ENCODE measurements at regions not wholly inside any gene's neighbourhood (a gene's known extent, or its start where the extent isn't known, plus 50 kb on each side); places are given as distances from the start of the nearest gene placed in this dataset.
"Not testable (repeated sequence)": the region's sequence is repeated elsewhere in the genome, so short reads cannot be mapped to it uniquely, and the experiment has no call there.

DNA sequence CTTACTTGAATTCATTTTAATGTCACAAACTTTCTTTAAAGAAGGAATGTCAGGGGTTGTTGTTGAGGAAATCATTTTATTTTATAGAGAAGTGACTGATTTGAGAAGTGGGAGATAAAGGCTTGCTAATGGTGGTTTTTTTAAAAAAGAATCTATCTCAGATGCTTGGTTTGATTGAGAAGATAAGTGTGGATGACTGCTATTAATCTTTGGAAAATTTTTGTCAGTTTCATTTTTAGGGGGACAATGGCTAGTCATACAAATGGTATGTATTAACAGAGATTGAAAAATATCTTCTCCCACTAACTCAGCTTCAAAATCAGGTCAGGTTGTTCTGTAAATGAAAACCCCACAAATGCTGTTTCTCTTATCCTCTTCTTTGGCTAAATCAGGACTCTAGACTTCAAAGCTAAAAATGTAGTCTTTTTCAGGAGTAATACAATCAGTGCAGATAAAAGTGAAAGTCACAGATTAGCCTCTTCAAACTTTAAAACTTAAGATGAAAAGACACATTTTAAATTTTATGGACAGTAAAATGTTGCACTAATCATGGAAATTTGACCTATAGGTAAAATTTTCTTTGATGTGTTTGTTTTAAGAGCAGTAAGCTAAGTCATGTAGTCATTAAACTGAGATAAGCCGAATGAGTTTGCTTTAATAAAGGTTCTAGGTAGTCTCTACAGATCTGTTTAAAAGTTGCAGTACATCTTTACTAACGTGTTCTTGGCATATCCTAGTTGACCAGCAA, 674.2 kb upstream of the VRK2 start:
- no peak for DNase-seq

DNA sequence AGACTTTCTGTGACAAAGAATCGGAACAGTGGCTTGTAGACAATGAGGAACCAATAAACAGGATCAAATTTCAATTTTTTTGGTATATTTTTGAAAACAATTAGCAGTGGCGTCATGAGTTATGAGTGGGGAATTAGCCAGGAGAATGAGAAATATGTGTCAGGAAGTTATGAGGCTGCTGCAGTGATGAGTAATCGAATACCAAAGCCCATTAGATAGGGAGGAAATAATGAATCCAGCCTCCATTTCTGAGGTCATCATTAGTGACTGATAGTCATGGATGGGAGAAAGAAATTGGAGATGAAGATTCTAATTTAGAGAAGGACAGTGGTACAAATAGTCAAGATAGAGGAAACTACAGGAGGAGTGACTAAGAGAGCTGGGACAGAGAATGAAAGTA, 673.1 kb upstream of the VRK2 start:
- no peak for DNase-seq

DNA sequence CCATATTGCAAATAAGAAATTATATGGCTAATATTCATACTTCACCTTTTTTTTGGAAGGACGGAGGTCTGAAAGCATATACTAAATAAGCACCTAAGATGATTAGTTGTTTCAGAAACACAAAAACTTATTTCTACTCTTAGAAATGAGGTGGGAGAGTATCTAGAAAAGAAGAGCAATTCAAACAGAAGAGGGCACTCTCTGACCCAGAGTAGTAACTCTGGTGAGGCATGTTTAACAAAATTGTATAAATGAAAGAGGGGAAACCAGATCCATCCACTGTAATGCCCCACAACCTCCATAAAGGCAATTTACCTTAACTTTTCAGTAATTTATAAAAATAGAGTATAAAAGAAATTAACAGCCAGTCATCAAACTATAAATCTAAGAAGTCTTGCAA, 669.6 kb upstream of the VRK2 start:
- DNase-seq = no peak

DNA sequence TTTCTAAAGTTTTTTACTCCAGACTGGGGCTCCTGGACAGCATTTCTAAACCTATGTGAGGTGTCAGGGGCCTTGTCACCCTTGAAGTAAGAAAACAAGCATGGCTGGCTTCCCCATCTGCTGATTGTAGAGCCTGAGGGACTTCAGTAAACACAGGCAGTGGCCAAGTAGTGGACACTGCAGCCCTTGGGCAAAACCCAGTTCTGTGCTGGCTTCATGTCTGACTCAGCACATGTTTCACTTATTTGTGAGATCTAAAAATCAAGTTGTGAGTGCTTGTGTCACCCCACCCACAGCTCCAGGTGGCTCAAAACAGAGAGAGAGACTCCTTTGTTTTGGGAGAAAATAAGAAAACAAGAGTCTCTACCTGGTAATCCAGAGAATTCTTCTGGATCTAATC, 660.3 kb upstream of the VRK2 start:
- no peak for DNase-seq

DNA sequence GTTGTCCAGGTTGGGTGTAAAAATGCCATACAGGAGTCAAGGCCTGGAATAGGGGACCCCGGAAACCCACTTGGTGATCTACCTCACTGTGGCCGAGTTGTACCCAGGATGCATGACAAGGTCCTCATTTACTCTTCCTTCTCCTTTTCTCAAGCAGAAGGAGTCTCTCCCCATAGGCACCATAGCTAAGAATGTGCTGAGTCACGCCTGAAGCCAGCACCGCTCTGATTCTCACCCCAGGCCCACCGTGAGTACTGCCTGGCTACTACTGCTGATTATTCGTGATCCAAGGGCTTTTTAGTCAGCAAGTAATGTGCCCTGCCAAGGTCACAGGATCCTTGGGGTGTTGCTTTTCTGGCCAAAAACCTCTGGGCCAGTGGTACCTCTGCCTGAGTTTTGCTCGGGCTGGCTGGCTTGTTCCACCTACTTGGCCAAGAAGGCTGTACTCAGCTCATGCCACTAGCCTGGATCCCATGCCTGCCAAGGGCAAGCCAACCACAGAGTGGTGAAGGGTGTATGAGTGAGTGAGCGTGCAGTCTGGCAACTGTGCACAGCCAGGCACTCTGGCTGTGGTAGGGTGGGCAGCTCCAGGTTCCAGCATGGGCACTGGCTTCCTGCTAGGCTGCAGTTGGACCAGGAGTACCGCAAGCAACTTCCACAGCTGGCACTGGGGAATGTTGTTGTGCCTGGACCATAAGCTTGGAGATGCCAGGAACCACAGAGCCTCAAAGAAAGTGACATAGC, 650.1 kb upstream of the VRK2 start:
- DNase-seq = no peak

DNA sequence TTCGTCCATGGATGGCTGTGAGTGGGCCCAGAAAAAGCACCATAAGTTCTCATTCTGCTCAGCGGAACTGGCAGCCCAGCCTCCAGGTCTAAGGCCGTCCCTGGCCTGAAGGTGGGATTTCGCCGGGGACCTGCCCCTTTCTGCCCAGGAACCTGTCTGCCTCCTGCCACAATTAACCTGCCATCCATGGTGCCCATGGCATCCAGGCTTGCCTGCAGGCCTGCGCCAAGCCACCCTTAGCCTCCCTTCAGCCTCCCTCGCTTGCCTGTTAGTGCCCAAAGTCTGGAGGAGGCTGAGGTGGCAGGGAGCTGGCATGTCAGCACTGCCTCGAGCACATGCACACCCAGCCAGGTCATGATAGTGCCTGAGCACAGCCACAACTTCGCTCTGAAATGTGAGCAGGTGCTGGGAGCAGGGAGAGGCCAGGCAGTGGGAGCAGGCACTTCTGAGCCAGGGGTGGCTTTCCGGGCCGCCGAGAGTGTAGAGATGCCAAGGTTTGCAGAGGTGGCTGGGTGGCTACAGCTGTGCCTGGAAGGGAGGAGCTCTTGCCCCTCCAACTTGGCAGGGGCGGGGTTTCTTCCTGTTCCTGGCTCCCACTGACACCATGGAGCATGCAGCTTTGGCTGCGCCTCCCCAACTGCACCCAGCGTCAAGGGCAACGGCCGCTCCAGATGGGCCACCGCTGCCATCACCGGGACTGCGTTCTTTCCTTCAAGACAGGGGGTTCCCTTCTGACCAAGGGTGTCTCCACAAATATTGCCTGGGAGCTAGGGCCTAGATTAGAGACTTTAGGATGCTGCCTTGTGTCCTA, 648.9 kb upstream of the VRK2 start:
- no peak for DNase-seq

DNA sequence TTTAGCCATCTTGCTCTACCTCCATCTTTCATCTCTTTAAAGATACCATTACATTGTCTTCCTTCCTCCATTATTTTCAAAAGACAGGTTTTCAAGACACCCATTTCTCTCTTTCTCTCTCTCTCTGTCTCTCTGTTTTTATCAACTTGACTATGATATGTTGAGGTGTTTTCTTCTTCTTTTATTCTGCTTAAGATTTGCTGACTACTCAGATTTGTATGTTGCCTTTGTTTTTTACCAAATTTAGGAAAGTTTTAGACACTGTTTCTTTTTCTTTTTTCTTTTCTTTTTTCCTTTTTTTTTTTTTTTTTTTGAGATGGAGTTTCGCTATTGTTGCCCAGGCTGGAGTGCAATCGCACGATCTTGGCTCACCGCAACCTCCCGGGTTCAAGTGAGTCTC, 647.5 kb upstream of the VRK2 start:
- DNase-seq = no peak

DNA sequence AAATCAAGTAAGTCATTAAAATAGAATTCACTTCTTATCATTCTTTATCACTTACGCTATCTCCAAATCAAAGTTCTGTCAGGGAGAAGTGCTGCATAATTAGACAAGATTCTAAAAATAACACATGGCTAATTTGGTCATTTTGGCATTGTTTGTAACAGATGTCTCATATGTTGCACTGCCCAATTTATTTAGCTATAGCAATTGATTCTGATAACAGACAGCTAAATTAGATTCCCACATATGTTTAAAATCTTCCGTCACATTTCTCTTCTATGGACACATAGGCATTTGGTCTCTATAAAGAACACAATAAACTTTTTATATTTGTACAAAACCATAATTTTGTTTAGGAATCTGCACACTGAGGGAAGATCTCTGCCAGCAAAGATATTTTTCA, 644.5 kb upstream of the VRK2 start:
- no peak for DNase-seq

DNA sequence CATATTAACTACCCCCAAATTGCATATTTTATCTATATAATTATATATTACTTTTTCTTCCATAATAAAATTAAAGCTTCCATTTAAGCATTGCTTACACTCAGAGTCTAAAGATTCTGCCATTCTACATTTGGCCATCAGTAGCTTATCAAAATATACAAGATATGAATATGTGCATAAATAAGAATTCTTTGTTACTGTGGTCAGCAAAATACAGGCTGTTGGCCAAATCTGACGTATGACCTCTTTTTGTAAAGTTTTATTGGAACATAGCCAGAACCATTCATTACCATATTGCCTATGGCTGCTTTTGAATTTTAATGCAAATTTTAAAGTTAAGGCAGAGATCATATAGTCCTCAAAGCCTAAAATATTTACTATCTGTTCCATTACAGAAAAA, 643.9 kb upstream of the VRK2 start:
- DNase-seq = no peak

DNA sequence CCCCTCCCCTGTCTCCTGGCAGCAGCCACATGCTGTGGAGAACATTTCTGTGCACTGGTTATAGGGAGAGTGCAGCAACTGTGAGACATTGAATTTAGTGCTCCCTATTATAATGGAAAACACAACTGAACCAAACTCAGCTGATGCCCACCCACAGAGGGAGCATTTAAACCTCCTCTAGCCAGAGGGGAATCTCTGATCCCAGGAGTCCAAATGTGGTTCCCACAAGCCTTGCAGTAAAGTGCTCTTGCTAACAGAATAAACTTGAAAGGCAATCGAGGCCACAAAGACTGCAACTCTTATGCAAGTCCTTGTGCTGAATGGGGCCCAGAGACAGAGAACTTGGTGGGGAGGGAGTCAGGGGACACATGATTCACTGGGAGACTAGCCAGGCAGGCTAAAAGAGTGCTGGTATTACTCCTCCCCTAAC, 638.8 kb upstream of the VRK2 start:
- DNase-seq = peak; percentile 4

DNA sequence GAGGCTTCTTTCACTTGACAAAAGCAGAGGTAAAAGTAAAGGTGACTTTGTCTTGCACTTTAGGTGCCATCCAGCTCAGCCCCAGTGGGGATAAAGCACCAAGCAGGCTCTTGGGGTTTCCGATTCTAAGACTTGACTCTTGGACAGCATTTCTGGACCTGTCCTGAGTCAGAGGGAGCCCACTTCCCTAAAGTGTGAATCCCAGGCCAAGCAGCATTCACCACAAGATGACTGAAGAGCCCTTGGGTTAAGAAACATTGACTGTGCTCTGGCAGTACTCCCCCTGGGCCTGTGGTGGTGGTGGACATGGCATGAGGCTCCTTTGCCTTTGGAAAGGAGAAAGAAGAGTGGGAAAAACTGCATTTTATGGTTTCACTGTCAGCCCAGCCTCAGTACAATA, 638.0 kb upstream of the VRK2 start:
- no peak for DNase-seq

DNA sequence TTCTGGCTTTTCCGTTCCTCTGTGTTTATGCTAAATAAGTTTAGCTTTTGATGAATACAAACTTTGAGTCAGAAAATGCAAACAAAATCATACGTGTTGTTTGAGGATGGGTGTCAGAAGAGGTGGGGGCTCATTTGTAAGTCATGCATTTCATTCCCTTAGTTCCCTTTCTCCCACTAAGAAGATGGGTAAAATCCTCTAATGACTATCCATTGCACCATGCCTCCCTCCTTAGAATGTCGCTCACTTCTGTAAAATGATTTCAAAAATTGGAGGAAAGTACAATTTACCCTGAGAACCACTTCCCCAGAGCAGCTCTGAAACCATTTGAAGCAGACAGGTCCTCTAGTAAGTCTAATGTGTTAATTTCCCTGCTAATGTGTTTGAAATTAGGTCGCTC, 629.6 kb upstream of the VRK2 start:
- DNase-seq = no peak

DNA sequence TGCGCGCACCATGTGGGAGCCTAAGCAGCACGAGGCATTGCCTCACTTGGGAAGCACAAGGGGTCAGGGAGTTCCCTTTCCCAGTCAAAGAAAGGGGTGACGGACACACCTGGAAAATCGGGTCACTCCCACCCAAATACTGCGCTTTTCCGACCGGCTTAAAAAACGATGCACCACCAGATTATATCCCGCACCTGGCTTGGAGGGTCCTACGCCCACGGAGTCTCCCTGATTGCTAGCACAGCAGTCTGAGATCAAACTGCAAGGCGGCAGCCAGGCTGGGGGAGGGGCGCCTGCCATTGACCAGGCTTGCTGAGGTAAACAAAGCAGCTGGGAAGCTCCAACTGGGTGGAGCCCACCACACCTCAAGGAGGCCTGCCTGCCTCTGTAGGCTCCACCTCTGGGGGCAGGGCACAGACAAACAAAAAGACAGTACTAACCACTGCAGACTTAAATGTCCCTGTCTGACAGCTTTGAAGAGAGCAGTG, 627.7 kb upstream of the VRK2 start:
- DNase-seq = not testable (repeated sequence)

DNA sequence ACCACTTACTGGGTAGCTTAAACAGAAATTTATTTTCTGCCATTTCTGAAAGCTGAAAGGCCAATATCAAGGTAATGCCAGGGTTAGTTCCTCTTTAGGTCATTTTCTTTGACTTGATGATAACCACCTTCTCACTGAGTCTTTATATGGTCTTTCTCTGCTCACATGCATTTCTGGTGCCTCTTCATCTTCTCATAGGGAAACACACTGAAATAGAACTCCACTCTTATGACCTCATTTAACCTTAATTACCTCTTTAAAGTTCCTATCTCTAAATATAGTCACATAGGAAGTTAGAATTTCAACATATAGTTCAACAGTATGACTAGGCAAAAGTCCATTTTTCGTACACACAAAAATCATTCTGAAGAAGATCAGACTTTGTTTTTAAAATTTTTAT, 616.8 kb upstream of the VRK2 start:
- DNase-seq = no peak

DNA sequence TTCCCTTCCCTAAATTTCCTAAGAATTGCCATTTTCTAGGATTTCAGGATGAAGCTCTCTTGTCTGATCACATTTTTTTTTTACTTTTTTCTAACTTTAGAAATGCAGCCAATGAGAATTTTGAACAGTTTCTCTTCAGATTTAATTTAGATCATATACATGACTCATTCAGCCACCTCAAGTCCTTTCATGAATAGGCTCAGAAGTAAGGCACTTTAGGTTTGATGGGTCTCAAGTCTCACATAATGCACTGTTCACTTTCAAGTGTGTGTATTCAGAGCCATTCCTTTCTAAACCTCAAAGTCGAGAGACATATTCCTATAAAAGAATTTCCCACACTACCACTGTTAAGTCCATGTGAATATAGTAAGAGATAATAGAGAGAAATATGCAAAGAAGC, 614.1 kb upstream of the VRK2 start:
- no peak for DNase-seq

DNA sequence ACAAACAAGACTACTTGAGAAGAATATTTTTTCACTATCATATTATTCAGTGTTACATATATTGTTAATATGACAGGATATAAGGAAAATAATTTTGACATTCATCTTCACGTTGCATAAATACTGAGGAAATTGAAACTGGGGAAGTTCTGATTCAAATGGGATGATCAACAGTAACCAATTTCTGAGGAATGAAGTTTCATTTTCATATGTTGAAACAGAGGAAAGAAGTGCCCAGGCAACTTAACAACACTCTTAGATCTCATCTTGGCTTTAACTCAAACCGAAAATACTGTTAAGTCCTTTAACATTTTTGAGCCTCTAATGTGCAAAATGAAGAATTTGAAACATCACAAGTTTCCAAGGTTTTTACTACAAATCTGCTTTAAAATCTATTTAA, 612.2 kb upstream of the VRK2 start:
- DNase-seq = no peak

DNA sequence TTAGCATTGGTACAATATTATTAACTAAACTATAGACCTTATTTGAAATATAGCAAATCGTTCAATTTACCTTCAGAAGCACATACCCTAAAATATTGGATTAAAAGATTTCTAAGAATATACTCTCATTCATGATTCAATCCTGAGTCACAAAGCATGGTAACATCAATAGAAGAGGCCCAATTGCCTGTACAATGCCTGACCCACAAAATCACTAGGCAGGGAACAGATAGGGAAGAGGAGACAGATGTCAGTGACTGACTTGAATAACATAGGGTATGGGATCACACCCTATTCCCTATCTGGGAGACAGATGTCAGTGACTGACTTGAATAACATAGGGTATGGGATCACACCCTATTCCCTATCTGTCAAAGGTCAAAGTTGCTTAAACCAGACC, 611.6 kb upstream of the VRK2 start:
- no peak for DNase-seq

DNA sequence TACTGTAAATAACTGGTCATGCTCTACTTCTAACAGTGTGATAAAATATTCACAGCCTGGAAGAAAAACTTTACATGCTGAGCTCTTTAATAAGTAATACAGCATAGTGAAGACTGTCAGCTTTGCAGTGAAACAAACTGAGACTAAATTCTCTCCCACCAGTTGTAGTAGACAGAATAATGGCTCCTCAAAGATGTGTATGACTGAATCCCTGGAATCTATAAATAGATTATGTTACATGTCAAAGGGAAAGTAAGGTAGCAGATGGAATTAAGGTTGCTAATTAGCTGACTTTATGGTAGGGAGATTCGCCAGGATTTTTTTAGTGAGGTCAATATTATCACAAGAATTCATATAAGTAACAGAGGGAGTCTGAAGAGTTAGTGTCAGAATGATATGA, 609.5 kb upstream of the VRK2 start:
- no peak for DNase-seq

DNA sequence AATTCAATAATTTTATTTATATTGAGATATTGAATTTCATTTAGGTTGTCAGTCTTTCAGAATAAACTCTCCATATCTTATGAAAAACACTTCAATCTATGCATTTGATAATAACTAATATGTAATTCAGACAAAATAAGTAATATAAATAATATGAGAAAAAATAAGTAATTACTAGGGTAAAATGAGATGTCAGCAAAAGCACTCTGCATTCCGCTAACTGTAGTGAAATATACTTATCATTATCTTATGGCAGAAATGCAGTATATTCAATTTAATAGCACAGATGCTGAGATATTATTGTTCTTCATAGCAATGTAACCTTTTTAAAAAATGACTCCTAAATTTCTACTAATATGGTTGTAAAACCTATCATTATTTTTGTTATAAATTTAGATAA, 606.2 kb upstream of the VRK2 start:
- no peak for DNase-seq

DNA sequence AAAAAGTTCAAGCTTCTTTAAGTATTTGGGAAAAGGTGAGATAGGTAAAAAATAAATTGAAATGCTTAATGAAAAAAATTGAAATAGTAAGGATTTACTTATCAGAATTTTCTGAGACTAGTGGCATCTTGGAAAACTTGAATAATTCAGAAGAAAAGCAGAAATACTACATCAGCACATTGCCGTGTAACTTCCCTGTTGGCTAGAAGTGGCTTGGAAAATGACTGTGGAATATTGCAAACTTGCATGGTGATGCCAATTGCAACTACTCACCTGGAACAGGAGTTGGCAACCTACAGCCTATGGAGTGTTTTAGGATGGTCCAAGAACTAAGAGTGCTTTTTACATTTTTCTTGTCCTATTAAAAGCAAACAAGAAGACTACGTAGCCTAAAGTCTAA, 603.5 kb upstream of the VRK2 start:
- no peak for DNase-seq

DNA sequence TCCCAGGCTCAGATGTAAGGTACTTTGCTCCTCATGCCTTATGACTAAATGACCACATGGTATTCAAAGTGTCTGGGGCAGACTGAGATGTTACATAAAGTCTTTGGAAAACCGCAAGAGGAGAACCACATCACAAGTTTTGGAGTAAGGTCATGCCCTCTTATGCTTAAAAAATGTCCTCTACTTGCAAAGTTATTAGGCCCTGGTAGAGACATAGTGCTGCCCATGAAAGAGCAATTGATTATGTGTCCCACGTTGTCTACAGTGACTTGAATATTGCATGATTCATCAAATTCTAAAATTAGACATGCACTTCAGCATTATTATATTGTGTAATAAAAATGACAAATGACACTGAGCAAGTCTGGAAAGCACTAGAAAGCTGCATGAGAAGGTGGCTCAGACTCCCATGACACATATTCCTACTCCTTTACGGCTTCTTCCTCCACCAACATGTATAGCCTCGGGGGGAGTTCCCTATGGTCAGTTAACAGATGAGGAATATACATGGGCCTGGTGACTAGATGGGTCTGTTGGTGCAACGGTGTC, 602.6 kb upstream of the VRK2 start:
- DNase-seq = no peak

DNA sequence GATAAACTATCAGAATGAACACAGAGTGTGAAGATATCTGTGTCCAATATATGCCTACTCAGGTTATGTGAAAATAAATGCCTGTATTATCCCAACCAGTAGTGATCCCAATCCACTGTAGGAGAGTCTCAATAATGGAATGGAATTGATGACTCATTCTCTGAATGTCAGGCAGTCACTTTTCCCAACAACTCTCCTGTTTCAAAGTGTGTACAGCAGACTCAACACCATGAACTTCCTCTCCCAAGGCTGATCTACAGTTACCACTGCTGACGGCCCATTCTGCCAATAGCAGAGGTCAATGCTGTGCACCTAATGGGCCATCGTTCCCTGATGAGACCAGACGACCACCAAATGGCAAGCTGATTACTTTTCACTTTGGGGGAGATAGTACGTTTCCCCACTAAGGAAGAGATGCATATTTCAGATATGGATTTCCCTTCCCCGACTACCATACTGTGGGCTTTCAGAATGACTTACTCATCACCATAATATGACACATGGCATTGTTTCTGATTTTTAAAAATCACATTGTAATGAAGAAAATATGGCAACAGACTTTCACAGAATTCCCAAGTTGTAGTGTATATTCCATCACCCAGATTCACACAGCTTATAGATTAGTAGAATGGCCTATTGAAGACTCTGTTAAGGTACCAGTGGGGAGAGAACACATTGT, 601.7 kb upstream of the VRK2 start:
- no peak for DNase-seq

DNA sequence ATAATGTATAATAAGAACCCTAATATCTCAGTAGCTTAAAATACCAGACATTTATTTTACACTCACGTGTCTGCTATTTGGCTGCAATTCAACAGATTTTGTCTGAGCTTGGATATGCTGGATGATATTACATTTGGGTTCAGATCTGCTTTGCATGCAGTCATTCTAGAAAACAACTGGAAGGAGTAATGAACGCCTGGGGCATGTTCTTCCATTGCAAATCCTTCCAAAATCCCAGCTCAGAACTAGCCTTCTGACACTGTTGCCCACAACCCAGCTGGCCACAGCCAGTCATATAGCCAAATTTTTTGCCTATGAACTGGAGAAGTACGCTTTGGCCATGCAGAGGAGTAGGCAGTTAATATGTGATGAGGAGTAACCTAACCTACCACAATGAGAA, 597.8 kb upstream of the VRK2 start:
- no peak for DNase-seq

Data from retina (tissue), 1 donor.